ENCODE measurements at regions not wholly inside any gene's neighbourhood (a gene's known extent, or its start where the extent isn't known, plus 50 kb on each side); places are given as distances from the start of the nearest gene placed in this dataset.

DNA sequence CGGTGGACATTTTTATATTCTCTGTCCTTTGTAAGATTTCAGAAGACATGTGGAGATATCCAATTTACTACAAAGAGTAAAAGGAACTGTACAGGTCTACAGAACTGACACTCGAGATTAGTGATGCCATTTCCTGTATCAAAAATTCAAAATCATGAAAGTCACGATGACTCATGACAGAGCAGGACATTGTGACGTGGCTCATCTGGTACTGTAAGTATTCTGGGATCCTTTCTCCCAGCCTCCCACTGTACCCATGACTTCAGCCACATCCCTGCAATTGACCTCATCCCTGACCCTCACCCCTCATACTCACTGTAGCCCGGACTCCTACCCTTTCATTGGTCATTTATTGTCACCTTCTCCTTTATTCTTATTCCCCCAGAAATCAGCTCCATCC lies 736.5 kb downstream of the EPHA4 start:
- no peak for DNase-seq

DNA sequence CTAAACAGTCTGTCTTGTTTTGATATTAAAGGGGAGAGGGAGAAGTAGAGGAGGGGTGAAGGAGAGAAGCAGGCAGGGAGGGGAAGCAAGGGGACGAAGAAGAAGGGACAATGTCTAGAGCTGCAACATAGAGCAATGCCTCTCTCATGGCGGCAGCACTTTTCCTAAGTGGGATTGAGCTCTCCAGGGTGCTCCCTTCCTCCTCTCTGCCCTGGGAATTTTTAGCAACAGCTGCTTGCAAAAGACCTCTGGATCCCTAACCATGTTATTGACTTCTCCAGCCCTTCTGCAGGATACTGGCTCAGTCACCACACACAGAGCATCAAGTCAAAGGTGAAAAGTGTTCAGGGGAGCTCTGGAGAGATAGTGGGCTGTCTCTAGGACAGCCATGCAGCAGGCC lies 734.9 kb downstream of the EPHA4 start:
- no peak for DNase-seq

DNA sequence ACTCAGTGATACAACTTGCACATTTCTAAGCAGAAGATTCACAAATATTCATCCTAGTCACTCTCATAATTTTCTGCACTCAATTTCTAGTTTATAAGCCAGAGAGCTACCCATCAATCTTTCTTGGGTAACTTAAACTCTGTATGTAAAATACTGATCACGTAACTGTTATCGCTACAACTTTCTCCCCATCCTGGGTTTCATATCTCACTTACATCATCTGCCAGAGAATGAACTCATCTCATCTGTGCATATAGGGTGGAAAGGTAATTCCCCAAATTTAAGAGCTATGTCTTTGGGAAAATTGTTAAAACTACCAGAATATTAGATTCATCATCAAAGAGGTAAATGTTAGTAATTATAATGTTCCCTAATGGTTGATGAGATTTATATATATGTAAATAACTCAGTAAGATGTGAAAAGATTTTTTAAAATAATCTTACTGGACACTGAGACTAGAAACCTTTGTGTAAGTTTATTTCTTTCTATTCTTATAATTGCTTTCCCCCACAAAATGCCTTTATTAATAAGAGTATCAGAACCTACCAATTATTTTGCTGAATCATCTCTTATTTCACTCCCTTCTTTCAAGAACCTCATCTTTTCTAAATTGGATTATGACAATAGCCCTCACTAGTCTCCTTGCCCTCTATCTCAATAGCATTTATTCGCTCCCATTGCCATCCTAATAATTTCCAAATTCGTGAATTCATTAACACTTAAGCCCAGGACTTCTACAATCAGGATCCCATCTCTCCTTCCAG lies 729.0 kb downstream of the EPHA4 start:
- no peak for DNase-seq

DNA sequence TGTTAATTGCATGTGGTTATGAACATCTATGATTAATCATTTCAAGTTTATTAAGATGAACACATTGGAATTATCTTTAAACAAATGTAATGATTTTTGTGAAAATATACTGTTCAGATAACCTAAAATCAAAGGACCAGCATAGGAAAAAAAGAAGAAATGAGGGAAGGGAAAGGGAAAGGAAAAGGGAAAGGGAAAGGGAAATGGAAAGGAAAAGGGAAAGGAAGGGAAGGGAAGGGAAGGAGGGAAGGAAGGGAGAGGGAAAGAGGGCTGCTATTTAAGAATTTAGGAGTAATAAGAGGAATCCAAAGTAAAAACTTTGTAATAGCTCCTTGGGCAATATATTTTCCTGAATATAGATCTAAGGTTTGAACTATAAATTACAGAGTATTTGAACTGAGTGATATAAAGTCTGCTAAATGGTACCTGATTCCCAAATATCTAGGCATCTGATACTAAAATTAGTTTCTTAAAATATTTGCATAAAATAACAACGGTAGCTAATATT lies 726.3 kb downstream of the EPHA4 start:
- DNase-seq: no peak

DNA sequence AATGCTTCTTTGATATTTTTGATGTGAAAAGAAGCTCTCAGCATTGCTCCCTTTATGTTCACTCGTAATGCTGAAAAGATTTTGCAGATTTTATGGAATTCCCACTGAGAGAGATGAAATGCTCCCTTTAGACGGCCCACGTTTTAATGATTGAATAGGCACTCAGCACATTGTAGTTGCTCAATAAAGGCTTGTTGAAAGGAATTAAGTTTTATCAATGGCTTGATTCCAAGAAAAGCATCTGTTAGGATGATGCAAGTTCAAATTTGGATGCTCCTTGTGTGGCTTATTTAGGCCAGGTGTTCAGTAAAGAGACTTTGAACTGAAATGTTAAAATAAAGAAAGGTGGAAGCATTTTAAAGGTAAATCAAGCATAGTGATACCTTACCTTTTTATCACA lies 725.1 kb downstream of the EPHA4 start:
- no peak for DNase-seq

DNA sequence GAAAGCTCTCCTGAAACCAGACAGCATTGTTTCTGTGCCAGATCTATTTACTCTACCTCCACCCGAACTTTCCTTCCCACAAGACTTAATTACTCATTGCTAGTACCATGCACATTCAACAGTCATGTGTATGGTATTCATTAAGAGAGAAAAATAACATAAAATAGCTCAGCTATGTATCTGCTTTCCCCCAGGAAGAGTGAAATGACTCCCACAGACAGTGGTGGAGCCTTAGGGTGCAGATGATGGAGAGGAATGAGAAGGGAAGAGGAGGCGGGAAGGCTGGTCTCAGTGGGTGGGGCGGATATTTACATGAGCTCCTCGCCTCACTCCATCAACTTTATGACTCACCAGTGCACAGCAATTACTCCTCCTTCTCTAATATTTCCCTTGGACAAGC lies 724.5 kb downstream of the EPHA4 start:
- DNase-seq: no peak

DNA sequence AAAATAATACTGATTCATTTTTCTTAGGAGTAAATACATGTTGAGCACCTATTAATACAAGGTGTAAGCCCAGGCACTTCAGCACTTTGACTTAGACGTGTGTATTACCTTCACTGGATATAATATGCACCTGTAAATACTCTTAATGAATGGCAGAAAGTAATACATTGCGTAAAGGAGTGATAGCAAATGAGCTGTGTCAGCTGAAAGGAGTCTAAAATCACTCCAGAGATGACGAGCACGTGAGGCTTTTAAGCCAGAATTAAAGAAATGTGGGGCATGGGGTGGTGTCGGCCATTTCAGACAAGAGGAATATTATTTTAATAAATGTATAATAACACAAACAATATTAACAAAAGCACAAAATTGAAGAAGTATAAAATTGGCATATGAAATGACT lies 722.7 kb downstream of the EPHA4 start:
- no peak for DNase-seq

DNA sequence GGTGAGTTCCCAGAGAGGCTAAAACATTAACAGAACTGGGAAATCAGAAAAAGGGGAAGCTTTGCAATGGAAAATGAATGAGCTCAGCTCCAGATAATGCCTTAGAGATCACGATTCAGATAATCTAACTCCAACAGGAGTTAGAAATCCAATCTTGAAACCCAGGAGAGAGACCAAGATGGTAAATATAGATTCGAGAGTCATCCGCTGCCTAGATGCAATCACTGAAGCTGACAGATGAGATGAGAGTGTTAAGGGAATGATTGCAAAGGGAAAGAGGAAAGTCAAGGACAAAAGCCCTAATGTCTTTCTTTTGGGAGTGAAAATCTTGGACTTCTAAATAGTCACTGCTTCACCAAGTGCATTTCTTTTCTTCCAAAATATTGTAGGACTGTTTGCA lies 722.0 kb downstream of the EPHA4 start:
- DNase-seq: no peak

DNA sequence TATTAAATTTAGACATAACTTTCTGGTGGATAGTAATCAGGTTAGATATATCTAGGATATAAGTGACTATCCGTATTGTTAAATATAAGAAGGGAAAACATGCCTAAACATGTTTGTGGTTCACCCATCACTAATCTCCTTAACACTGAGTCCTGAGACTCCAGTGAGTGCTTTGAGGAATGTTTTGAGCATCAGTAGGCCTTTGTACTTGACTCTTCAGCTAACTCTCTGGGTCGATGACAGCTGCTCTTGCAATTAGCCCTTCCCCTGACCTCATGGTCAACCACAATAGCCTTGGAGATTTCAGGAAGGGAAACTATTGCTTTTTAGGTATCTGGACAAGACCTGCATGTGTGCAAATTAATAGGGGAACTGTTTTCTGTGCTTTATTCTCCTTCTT lies 716.8 kb downstream of the EPHA4 start:
- DNase-seq: no peak

DNA sequence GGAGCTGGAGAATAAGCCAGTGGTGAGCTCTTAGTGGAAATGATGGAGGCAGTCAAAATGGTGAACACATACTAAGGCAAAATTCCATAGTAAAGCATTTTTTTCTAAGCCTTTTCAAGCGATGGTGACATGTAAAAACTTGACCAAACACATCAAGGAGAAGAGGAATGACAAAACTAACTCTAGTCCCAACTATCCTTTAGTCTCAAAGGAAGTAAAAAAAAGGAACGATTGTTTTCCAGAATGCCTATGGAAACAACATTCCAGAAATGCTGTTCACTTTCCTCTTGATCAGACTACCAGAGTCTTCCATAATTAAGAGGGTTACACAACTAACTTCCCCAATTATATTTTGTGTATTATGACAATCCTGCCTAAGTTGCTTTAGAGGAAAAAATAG lies 715.6 kb downstream of the EPHA4 start:
- no peak for DNase-seq

DNA sequence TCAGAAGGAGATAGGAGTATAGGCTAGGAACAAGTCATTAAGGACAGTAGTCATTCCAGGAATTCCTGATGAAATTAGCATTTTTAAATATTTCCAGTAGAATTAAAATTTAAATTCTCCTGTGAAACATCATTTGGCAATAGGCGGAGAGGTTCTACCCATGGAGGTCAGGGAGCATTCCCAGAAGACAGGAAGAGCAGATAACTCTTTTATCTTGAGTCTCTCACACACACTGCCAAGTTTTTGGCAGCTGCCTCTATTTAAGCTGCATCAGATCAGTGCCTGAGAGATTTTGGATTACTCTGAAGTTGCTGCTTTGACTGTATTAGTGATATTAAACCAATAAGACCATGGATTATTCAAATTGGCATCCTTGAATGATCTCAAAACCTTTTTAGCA lies 714.7 kb downstream of the EPHA4 start:
- no peak for DNase-seq

DNA sequence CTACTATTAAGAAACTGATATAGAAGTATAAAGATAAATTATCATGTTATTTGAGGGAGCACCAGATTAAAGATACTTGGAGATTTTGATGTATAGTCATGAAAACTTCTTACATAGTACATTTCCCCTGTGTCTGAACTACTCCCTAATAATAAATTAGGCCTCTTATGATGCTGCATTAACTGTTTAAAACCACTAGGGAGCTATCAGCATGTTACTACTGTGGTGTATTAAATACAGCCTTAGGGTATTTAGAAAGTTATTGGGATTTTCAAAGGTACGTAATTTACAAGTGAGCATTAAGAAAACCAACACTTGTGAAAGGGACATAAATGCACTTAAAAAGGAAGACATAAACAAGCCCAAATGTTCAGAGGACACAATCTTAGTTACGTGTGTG lies 714.0 kb downstream of the EPHA4 start:
- no peak for DNase-seq

DNA sequence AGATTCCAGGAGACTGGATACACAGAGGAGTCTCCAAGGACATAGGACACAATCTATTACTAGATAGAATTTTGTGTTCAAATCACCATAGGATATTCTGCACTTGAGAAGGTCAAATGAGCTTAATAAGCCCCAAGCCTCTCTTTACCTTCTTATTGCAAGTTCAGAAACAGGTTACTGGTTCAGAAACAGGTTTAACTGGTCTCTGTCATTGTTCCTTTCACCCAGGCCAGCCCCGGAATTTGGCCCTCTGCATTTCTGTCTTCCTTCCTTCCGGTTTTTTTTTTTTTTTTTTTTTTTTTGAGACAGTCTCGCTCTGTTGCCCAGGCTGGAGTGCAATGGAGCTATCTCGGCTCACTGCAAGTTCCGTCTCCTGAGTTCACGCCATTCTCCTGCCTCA lies 700.2 kb downstream of the EPHA4 start:
- DNase-seq: no peak

DNA sequence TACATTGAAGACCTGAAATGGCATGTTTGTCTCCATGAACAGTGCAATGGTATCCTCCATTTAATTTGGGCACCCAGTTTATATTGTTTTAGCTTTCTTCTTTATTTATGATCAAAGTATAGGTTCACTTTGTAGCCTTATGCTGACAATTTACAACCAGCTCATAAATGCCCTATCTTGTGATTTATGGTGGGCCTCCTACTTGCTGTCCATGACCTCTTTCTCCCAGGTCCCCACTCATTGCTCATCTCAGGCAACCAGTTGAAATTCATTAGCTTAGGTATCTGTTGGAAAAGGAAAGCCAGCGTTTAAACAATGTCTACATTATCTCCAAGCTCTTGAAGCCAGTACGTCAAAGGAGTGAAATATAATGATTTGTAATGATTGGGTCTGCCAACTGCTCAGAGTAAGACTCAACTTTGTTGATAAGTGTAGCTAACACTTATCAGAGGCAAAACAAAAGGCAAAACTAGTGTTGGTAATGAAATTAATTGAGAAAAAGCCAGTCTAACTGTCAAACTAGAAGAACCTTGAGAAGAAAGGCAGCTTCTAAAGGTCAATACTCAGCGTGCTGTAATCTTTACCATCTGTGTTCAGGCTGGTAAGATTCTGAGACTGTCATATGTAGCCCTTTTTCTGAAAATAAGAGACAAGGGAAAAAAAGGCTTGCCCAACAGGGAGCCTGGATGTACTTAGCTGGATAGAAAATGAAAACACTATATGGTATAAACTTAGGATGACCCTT lies 695.9 kb downstream of the EPHA4 start:
- DNase-seq: no peak

DNA sequence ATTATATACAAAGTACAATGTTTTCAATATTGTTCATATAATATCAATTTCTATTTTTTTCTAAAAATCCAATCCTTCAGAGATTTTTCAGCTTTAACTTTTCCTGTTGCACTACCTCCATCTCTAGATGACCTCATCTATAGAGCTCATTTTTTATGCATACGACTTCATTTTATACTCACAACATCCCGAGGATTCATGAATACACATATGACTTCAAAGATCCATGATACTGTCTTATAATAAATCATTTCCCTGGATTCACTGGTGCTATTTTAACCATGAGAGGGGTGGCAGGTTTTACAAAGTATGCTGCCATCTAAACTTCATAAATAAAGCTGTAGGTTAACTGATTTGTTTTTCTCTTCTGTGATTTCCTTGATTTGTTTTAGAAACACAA lies 694.6 kb downstream of the EPHA4 start:
- DNase-seq: no peak

DNA sequence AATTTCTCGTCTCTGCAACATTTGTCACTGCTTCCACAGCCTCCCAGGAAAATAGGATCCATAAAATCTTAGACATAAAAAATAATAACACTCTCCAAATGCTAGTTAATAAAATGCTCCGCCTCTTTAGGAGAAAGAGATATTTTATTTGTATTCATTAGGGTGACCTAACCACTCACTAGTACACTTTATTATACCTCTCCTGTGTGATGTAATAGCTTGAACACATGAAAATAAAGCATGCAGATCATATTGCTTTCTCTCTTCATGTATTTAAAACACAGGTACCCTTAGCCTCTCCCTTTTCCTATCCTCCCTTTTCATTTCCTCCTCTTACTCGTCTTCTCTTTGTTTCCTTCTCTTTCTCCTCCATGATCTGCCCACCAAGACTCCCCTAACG lies 694.2 kb downstream of the EPHA4 start:
- no peak for DNase-seq

DNA sequence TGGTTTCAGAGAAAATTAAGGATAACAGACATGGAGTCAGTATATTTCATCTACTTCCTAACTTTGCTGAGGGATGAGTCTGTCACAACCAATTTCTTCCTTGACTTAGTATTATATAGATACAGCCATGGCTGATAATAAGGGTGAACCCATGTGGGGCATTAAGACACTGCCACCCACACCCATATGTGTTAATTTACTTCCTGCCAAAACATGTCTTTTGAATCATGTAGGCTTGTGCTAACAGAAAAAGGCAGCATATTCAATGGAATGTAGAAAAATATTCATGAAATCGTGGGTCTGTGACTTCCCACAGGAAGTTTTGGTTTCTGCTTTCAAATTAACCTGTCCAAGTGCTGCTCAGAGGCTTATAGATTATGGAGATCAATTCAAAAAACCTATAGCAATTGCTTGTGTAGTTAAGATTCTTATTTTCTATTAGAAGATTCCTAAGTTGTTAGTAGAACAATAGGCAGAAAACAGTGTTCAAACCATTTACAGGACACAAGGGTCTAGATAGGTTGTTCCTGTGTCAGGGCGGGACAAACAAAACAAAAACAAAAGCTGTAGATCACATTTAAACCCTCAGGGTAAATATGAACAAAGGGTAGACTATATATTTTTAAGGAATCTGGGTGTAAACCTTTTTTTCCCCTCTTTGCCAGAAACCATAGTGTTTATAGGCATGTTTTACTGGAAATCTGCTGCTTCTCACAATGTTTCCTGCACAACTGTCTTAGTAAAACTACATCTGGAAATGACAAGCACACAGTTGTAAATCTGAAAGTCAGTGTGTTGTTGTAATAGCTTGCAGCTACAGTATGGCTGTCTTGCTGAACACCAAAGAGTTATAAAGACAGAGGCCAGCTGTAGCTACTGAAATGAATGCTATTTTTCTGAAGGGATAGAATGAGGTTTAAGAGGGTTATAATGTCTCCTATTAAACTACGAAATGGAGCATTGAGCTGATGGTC lies 691.2 kb downstream of the EPHA4 start:
- no peak for DNase-seq

DNA sequence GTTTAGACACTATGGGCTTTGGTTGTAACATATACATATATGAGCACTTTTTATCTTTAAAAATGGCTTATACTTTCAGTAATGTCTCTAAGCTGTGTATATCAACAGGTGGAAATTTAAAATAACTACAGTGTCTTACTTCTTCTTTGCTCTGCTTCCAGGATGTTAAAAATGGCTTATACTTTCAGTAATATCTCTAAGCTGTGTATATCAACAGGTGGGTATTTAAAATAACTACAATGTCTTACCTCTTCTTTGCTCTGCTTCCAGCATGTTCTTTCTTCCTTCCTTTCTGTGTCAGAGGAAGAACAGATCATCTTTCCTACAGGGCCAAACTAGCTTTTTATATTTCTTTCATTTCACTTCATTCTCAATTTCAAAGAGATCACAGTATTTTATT lies 689.6 kb downstream of the EPHA4 start:
- DNase-seq: no peak

DNA sequence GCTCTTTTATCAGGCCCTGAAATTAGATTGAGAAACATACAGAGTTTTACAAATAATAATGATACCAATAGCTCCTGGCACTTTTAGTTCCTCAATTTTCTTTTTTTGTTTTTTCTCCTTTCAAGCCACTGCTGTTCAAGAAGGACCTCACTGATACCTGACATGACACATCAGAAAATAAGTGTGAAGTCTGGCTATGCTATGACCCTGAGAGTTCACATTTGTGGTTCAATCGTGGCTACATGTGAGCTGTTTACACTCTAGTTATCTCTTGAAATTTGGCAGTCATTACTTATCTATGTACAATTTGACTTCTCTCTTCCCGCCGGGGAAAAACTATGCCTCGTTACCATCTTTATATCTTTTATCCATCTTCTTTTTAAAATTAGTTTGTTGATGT lies 686.5 kb downstream of the EPHA4 start:
- DNase-seq: no peak

DNA sequence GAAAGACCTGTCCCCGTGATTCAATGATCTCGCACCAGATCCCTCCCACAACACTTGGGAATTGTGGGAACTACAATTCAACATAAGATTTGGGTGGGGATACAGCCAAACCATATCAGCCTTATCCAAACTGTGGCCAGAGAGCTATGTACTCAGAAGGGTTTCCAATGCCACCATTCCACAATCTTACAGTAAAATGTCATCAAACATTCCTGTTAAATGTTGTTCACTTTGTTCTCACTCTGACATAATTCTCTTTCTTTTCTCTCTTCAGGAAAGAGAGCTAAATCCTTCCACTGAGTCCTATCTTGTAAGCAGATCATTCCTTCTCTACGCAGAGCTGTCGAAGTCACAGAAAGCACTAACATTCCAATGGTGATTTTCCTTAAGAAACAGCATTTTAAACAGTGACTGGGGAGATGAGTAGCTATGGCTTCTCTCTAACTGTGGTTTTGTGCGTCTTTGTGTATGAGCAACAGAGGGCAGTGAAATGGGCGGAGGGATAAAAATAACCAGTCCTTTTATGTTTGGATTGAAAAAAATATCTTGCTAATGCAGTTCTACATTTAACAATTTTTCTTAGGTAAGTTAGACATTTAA lies 684.7 kb downstream of the EPHA4 start:
- no peak for DNase-seq

DNA sequence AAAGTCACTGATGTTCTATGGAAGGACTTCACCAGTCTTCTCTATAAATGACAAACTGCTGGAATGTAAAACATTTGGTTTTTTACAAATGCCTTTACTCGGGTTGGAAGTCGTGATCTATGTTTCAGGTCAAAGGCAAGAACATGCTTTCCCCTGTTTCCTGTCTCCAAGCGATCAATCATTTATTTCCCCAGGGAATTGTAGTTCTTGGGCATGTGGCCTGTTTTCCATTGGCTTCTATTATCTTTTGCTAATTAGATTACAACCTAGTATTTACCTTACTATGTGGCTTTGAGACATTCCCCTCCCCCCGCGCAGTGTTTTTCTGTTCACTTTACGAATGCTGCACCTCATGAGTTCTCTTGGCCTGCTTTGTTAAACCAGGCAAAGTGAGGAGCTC lies 684.2 kb downstream of the EPHA4 start:
- no peak for DNase-seq

DNA sequence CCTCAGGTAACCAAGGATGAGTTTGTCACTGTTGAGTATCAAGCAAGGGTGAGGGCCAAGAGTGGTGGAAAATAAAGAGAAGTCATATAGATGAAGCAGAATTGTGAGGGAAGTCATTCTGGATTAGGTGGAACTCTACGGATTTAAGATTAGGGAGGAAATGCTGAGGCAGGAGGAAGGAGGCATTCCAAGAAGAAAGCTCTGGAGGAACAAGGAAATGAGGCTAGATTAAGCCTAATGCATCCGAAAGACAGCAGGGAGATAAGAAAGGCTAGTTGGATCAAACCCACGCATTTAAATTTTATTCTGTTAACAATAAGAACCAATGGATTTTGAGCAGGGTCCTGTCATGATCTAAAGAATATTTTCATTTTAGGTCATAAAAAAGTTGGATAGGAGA lies 681.2 kb downstream of the EPHA4 start:
- no peak for DNase-seq

DNA sequence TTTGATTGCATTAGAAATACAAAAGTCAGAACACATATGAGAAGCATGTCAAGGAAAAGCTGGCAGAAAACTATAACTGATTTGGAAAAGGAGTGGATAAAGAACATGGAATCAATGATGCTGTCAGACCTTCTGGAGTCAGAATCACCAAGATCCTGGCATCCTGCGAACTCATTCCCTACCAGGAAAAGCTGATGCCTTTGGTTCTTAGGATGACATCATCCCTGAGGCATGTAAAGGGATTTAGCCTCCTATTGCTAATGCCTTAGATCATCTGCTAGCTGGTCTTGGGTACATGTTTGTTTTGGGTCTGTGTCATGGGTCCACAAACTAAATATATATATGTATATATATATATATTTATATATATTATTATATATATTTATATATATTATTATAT lies 680.7 kb downstream of the EPHA4 start:
- DNase-seq: no peak
